ENCODE measurements at regions not wholly inside any gene's neighbourhood (a gene's known extent, or its start where the extent isn't known, plus 50 kb on each side); places are given as distances from the start of the nearest gene placed in this dataset.

DNA sequence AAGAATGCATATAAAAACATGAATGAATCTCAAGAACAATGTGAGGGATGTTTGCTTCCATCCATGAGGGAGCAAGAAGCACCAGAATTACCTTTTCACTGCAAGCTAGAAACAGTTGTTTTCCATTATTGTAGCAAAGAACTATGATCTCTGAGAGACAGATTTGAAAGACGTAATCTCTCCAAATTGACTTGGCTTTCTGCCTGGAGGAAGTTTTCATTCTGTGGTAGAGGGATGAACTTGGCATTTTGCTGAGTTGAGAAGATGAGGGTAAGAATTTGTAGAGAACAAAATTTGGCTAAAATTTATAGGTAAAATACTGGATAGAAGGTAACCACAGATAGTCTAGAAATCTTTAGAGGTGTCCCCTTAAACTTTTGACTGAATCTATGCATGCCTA, 496.8 kb downstream of the TDRD3 start:
- Histone ChIP-seq H3K4me1 (ENCODE audit: control insufficient read depth, low read length) (no peaks in the 10 kb centered on the region), H3K79me2 (ENCODE audit: control insufficient read depth, low read length) (no peaks in the 10 kb centered on the region), H3F3A (ENCODE audit: control insufficient read depth, insufficient read depth) (no peaks in the 10 kb centered on the region), H3K9me3 (ENCODE audit: control insufficient read depth, insufficient read depth, low read length) (no peaks in the 10 kb centered on the region), H3K27ac (ENCODE audit: low read depth, low read length) (no peak overlapping the region), H3K4me2 (ENCODE audit: low read length) (no peak overlapping the region), H3K27me3 (ENCODE audit: control insufficient read depth, low read length) (no peaks in the 10 kb centered on the region), H3K36me3 (ENCODE audit: control insufficient read depth, low read length) (no peaks in the 10 kb centered on the region), H4K20me1 (ENCODE audit: control insufficient read depth, insufficient read depth, low read depth, low read length) (no peaks in the 10 kb centered on the region), H3K4me3 (ENCODE audit: low read length) (no peak overlapping the region), H3K9me2 (replicated peaks; ENCODE audit: control insufficient read depth, low read length) (no peaks in the 10 kb centered on the region)
- TF ChIP-seq, protein P1, sequence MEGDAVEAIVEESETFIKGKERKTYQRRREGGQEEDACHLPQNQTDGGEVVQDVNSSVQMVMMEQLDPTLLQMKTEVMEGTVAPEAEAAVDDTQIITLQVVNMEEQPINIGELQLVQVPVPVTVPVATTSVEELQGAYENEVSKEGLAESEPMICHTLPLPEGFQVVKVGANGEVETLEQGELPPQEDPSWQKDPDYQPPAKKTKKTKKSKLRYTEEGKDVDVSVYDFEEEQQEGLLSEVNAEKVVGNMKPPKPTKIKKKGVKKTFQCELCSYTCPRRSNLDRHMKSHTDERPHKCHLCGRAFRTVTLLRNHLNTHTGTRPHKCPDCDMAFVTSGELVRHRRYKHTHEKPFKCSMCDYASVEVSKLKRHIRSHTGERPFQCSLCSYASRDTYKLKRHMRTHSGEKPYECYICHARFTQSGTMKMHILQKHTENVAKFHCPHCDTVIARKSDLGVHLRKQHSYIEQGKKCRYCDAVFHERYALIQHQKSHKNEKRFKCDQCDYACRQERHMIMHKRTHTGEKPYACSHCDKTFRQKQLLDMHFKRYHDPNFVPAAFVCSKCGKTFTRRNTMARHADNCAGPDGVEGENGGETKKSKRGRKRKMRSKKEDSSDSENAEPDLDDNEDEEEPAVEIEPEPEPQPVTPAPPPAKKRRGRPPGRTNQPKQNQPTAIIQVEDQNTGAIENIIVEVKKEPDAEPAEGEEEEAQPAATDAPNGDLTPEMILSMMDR (IDR thresholded peaks at IDR 0.05; ENCODE audit: low read depth, low read length, poor library complexity, severe bottlenecking): no peak
- TF ChIP-seq EZH2phosphoT487 (IDR thresholded peaks at IDR 0.05; ENCODE audit: borderline replicate concordance, low read length): no peak

DNA sequence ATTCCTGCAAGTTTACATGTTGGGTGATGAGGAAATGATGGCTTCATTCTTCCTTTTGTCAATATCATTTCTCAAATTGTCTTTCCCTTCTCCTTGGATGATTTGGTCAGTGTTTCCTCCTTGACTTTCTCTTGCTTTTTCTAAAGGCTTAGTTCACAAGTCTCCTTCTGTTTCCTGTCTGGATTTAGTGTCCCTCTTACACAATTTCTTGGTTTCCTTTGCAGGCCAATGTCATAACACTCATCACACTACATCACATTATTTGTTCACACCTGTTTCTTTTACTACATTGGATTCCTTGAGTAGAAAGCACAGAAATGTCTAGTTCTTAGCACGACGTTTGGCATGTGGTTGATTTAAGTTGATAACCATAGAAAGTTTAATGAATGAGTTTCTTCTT, 490.7 kb downstream of the TDRD3 start:
- no peaks in the 10 kb centered on the region for H3K9me2 ChIP-seq (replicated peaks; ENCODE audit: control insufficient read depth, low read length)
- no peaks in the 10 kb centered on the region for H3K36me3 ChIP-seq (ENCODE audit: control insufficient read depth, low read length)
- H3K4me1 ChIP-seq (ENCODE audit: control insufficient read depth, low read length): no peaks in the 10 kb centered on the region
- H3K9me3 ChIP-seq (ENCODE audit: control insufficient read depth, insufficient read depth, low read length): no peaks in the 10 kb centered on the region
- no peak overlapping the region for H3K4me3 ChIP-seq (ENCODE audit: low read length)
- no peak overlapping the region for H3K27ac ChIP-seq (ENCODE audit: low read depth, low read length)
- H3K4me2 ChIP-seq (ENCODE audit: low read length): no peak overlapping the region
- TF ChIP-seq, protein P1 (IDR thresholded peaks at IDR 0.05; ENCODE audit: low read depth, low read length, poor library complexity, severe bottlenecking): no peak
- no peak for TF ChIP-seq EZH2phosphoT487 (IDR thresholded peaks at IDR 0.05; ENCODE audit: borderline replicate concordance, low read length)
- no peaks in the 10 kb centered on the region for H3K27me3 ChIP-seq (ENCODE audit: control insufficient read depth, low read length)
- no peaks in the 10 kb centered on the region for H3K79me2 ChIP-seq (ENCODE audit: control insufficient read depth, low read length)
- no peaks in the 10 kb centered on the region for H4K20me1 ChIP-seq (ENCODE audit: control insufficient read depth, insufficient read depth, low read depth, low read length)
- H3F3A ChIP-seq (ENCODE audit: control insufficient read depth, insufficient read depth): no peaks in the 10 kb centered on the region

DNA sequence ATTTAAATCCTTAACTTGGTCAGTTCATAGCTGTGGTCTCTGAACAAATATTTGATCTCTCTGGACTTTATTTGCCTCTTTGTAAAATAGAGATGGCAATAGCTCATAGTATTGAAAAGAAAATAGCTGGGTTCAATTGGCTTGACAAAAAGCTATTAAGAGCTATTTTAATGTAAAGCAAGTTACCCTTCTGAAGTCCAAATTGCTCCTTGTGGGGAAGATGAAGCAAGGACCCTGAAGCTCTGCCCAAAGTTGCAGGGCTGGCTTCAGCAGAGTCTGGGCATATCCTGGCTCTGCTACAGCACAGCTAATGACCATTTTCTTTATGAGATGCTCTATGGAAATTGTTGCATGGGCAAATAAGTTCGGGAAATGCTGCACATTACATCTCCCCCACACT, 484.5 kb downstream of the TDRD3 start:
- H3K9me2 ChIP-seq (replicated peaks; ENCODE audit: control insufficient read depth, low read length): no peaks in the 10 kb centered on the region
- H3K4me2 ChIP-seq (ENCODE audit: low read length): no peak overlapping the region
- TF ChIP-seq, protein P1 (IDR thresholded peaks at IDR 0.05; ENCODE audit: low read depth, low read length, poor library complexity, severe bottlenecking): no peak
- no peak for TF ChIP-seq EZH2phosphoT487 (IDR thresholded peaks at IDR 0.05; ENCODE audit: borderline replicate concordance, low read length)
- no peaks in the 10 kb centered on the region for H3K36me3 ChIP-seq (ENCODE audit: control insufficient read depth, low read length)
- H3K9me3 ChIP-seq (ENCODE audit: control insufficient read depth, insufficient read depth, low read length): no peaks in the 10 kb centered on the region
- H4K20me1 ChIP-seq (ENCODE audit: control insufficient read depth, insufficient read depth, low read depth, low read length): no peaks in the 10 kb centered on the region
- no peaks in the 10 kb centered on the region for H3F3A ChIP-seq (ENCODE audit: control insufficient read depth, insufficient read depth)
- H3K27me3 ChIP-seq (ENCODE audit: control insufficient read depth, low read length): no peaks in the 10 kb centered on the region
- H3K4me3 ChIP-seq (ENCODE audit: low read length): no peak overlapping the region
- no peak overlapping the region for H3K27ac ChIP-seq (ENCODE audit: low read depth, low read length)
- no peaks in the 10 kb centered on the region for H3K4me1 ChIP-seq (ENCODE audit: control insufficient read depth, low read length)
- no peaks in the 10 kb centered on the region for H3K79me2 ChIP-seq (ENCODE audit: control insufficient read depth, low read length)

DNA sequence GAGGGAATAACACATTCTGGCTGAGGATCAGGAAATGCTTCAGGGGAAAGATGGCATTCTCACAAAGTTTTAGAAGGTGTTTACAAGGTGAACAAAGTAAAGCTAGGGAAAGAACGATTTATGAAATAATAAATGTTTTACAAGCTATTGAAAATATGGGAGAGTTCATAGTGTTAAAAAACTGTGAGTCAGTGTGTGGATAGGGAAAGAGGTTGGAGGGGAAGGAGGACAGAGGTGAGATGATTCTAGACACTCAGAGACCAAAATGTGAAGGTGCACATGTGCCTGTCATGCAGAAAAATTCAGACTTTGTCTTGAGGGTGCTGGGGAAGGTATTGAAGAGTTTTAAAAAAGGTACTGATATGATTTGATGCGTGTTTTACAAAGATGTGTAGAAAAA, 476.1 kb downstream of the TDRD3 start:
- no peak overlapping the region for H3K27ac ChIP-seq (ENCODE audit: low read depth, low read length)
- no peak for TF ChIP-seq EZH2phosphoT487 (IDR thresholded peaks at IDR 0.05; ENCODE audit: borderline replicate concordance, low read length)
- TF ChIP-seq, protein P1 (IDR thresholded peaks at IDR 0.05; ENCODE audit: low read depth, low read length, poor library complexity, severe bottlenecking): no peak

More for the DNA sequence above, 476.1 kb downstream of the TDRD3 start:
- Histone ChIP-seq H3K4me3 (ENCODE audit: low read length) (no peak overlapping the region), H4K20me1 (ENCODE audit: control insufficient read depth, insufficient read depth, low read depth, low read length) (no peaks in the 10 kb centered on the region), H3K4me1 (ENCODE audit: control insufficient read depth, low read length) (no peaks in the 10 kb centered on the region), H3K9me3 (ENCODE audit: control insufficient read depth, insufficient read depth, low read length) (peaks cover 6% of the 10 kb centered on the region; the same call in 1 of the 2 replicates), H3K36me3 (ENCODE audit: control insufficient read depth, low read length) (no peaks in the 10 kb centered on the region), H3F3A (ENCODE audit: control insufficient read depth, insufficient read depth) (no peaks in the 10 kb centered on the region), H3K27me3 (ENCODE audit: control insufficient read depth, low read length) (no peaks in the 10 kb centered on the region), H3K9me2 (replicated peaks; ENCODE audit: control insufficient read depth, low read length) (no peaks in the 10 kb centered on the region), H3K4me2 (ENCODE audit: low read length) (no peak overlapping the region), H3K79me2 (ENCODE audit: control insufficient read depth, low read length) (no peaks in the 10 kb centered on the region)

Data from DOHH2 (cell line).